GM12872 (cell line): ENCODE measurements at regions not wholly inside any gene's neighbourhood (a gene's known extent, or its start where the extent isn't known, plus 50 kb on each side); places are given as distances from the start of the nearest gene placed in this dataset.

Source experiments
- TF ChIP-seq, protein P1 (sequence below): IDR thresholded peaks from 3 replicates; pipeline ENCODE4 v1.5.1; 2011; ENCODE audit warnings: low read depth, mild to moderate bottlenecking, low read length, moderate library complexity; ENCODE audit not compliant: insufficient read depth

DNA sequence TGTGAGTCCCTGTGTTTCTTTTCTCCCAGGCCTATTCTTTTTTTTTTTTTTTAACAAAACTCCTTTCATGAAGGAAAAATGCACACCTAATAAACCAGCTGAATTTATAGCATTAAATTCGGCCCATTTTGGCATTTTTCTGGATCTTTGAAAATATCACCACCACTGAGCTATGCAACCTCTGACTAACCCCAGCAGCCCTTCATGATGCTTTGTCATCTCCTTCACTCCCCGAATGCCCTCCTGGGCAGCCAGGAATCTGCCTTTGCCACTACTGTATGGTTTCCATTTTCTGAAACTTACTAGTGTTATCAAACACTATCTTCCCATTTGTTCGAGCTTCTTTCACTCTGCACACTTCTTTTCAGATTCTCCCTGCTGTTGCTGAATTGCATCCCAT is 97.9 kb downstream of the ZNF280B start:
- TF ChIP-seq, protein P1, sequence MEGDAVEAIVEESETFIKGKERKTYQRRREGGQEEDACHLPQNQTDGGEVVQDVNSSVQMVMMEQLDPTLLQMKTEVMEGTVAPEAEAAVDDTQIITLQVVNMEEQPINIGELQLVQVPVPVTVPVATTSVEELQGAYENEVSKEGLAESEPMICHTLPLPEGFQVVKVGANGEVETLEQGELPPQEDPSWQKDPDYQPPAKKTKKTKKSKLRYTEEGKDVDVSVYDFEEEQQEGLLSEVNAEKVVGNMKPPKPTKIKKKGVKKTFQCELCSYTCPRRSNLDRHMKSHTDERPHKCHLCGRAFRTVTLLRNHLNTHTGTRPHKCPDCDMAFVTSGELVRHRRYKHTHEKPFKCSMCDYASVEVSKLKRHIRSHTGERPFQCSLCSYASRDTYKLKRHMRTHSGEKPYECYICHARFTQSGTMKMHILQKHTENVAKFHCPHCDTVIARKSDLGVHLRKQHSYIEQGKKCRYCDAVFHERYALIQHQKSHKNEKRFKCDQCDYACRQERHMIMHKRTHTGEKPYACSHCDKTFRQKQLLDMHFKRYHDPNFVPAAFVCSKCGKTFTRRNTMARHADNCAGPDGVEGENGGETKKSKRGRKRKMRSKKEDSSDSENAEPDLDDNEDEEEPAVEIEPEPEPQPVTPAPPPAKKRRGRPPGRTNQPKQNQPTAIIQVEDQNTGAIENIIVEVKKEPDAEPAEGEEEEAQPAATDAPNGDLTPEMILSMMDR, result no peak

DNA sequence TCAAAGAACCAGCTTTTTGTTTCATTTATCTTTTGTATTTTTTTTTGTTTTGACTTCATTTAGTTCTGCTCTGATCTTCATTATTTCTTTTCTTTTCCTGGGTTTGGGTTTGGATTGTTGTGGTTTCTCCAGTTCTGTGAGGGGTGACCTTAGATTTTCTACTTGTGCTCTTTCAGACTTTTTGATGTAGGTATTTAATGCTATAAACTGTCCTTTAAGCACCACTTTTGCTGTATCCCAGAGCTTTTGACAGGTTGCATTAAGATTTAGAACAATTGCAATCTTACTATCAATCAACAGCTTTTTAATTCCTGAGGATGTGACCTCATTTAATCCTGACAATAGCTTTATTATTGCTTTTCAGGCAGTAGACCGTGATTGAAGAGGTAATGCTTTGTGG is 94.3 kb downstream of the ZNF280B start:
- TF ChIP-seq, protein P1, result no peak

DNA sequence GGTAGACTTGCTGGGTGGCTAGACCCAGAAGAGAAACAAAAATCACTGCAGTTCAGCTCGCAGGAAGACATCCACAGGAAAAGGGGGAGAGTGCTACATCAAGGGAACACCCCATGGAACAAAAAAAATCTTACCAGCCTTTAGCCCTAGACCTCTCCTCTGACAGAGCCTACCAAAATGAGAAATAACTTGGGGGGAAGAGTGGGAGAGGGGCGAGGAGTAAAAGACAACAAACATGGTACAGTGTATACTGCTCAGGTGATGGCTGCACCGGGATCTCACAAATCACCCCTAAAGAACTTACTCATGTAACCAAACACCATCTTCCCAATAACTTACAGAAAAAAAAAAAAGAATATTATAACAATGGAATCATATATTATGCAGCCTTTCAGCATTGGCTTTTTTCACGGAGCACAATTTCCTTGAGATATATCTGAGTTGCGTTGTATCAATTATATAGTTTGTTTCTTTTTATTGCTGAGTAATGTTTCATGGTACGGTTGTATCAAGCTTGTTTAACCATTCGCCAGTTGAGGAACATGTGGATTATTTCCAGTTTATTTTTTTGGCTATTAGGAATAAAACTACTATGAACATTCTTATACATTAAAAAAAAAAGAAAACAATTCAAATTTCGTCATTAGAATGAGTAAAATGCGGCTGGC is 90.9 kb downstream of the ZNF280B start:
- TF ChIP-seq, protein P1, result no peak

DNA sequence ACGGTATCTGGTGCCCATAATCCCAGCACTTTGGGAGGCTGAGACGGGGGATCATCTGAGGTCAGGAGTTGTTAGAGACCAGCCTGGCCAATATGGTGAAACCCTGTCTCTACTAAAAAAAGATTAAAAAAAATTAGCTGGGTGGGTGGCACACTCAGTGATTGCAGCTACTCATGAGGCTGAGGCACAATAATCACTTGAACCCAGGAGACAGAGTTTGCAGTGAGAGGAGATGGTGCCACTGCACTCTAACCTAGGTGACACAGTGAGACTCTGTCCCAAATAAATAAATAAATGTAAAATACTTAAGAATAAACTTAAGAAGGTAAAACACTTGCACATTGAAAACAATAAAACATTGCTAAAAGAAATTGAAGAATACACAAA is 90.4 kb downstream of the ZNF280B start:
- TF ChIP-seq, protein P1, result no peak

DNA sequence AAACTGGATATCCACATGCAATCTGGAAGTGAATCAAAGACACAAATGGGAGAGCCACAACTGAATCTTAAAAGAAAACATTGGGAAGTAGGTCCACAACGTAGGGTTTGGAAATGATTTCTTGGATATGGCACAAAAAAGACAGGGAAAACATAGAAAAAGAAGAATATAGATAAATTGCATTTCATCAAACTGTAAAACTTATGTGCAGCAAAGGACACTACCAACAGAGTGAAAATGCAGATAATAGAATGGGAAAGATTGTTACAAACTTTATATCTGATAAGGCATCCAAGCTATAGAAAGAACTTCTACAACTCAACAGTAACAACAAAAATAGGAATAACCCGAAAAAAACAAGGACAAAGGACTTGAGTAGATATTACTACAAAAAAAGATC is 89.6 kb downstream of the ZNF280B start:
- TF ChIP-seq, protein P1, result no peak

DNA sequence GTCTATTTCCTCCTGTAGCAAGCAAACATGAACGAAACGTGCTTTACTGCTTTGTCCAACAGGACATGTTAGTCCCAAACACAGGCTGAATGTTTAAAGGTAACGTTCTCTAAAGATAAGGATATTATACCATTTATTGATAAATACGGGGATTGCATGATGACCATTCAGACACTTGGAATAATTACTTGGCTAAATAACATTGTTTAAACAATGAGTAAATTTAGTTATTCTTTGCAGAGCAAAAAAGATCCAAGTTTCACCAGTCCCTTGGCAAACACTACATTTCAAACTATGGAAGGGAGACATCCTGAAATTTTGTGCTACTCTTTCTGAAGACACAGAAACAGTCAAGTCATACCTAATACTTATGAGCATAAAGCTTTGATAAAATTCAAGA is 88.0 kb downstream of the ZNF280B start:
- TF ChIP-seq, protein P1, result no peak

DNA sequence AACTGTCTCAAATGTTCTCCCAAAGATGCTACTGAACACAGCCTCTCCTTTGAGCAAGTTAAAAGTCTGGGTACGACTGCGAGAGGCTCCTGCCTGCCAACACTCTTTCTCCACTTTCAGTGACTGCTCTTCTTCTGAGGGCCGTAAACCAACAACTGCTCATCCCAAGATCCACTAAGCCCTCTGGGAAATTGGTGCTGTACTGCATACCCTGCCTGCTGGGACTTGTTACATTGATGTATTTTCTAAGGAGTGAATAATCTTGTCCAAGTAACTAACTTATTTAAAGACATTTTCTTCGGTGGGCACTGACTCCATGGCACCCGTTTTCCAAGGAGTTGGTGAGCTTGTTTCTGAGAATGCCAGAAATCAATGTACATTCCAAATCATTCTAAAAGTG is 87.2 kb downstream of the ZNF280B start:
- TF ChIP-seq, protein P1, result no peak
